ENCODE measurements at regions not wholly inside any gene's neighbourhood (a gene's known extent, or its start where the extent isn't known, plus 50 kb on each side); places are given as distances from the start of the nearest gene placed in this dataset.

- TF ChIP-seq CTCF (IDR thresholded peaks at IDR 0.05) = no peak
- no peak for TF ChIP-seq POLR2A (IDR thresholded peaks at IDR 0.05)
- no peak for TF ChIP-seq POLR2AphosphoS5 (IDR thresholded peaks at IDR 0.05)
- TF ChIP-seq EP300 (IDR thresholded peaks at IDR 0.05) = no peak
These were observed 264.2 kb downstream of the THBS2 start for GRCh38 chr6:168989421-168989820.

Measured in gastroesophageal sphincter (tissue), 3 donors.